HG03139 (cell line): ENCODE measurements at regions not wholly inside any gene's neighbourhood (a gene's known extent, or its start where the extent isn't known, plus 50 kb on each side); places are given as distances from the start of the nearest gene placed in this dataset.

ENCODE experiments used
- ATAC-seq: cut with Tn5 transposase; IDR thresholded peaks from one replicate; pipeline ENCODE4 v1.9.1; 2021; ENCODE audit not compliant: unreplicated experiment

- no peak for ATAC-seq
Measured at GRCh38 chr6:15048367-15048766, 197.5 kb upstream of the JARID2 start.

- ATAC-seq, result no peak
Measured at GRCh38 chr6:15058200-15059061, 187.4 kb upstream of the JARID2 start.

DNA sequence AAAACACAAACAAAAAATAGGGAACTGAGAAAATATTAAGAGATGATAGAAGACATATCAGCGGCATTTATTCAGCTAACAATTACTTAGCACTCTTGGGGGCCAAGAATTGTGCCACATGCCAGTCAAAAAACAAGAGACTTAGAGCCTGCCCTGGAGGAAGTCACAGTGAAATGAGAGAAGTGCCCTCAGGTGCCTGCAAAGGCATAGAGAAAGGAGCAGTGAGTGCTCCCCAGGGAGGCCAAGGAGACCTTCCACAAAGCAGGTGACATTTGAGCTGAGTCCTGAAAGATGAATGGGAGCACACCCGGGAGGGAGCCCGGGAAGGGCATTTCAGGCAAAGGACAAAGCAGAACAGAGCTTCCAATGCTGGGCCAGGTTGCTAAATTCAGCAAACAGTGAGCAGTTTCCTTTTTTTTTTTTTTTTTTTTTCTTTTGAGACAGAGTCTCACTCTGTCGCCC, 184.7 kb upstream of the JARID2 start:
- no peak for ATAC-seq

DNA sequence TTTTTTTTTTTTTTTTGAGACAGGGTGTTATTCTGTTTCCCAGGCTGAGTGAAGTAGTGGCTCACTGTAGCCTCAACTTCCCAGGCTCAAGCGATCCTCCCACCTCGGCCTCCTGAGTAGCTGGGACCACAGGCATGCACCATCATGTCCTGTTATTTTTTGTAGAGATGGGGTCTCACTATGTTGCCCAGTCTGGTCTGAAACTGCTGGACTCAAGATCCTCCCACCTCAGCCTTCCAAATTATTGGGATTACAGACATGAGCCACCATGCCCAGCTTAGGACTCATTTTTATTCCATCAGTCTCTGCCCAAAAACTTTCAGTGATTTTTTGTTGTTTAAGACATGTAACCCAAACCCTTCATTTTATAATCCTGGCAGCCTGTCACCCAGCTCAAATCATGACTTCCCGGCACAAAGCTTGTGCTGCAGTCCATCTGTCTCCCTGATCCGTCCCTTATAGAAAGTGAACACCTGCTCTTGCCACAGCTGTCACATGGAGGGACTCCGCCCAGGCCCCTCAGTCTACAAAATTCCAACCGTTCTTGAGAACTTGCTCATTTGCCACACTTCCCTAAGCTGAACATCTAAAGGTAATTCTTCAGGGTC, 183.9 kb upstream of the JARID2 start:
- no peak for ATAC-seq

DNA sequence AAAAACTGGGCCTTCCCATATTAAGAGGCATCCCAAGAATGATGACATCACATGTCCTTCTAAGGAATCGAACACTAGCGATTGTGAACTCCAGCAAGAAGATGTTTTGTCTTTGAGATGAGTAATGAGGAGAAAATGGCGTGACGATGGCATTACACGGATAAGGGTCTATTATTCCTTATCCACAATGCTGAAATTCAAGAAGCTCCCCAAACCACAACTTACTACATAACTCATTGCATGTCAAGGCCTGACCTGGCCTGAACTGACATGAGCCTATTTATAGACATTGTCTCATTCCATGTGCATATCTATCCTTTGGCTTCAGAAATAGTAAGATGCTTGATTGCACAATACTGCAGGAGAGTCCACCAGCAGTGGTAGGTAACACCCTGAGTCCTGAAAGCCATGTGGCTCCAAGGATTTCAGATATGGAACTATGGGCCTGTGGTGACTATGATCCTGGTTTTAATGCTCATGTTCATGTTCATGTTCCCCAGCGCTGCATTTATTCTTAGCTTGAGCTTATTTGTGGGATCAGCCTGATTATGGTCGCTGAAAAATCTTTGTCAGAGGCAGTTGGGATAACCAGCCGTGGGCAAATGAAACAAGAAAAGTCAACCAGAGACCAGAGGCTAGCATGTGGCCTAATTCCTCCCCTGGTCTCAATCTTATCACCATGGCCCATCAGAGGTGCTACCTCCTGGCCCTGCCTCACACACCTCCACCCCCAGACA, 183.2 kb upstream of the JARID2 start:
- no peak for ATAC-seq

DNA sequence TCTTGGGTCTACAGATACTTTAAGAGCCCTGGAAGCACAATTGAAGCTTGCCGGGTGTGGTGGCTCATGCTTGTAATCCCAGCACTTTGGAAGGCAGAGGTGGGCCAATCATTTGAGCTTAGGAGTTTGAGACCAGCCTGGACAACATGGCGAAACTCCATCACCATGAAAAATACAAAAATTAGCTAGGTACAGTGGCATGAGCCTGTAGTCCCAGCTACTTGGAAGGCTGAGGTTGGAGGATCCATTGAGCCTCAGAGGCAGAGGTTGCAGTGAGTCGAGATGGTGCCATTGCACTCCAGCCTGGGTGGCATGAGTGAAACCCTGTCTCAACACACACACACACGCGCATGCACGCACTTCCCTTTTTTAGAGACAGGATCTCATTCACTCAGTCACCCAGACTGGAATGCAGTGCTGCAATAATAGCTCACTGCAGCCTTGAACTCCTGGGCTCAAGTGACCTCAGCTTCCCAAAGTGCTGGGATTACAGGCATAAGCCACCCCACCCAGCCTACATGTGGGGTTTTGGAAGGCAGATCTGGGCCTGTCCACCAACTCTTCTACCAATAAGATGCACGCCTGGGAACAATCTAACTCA, 182.5 kb upstream of the JARID2 start:
- no peak for ATAC-seq

DNA sequence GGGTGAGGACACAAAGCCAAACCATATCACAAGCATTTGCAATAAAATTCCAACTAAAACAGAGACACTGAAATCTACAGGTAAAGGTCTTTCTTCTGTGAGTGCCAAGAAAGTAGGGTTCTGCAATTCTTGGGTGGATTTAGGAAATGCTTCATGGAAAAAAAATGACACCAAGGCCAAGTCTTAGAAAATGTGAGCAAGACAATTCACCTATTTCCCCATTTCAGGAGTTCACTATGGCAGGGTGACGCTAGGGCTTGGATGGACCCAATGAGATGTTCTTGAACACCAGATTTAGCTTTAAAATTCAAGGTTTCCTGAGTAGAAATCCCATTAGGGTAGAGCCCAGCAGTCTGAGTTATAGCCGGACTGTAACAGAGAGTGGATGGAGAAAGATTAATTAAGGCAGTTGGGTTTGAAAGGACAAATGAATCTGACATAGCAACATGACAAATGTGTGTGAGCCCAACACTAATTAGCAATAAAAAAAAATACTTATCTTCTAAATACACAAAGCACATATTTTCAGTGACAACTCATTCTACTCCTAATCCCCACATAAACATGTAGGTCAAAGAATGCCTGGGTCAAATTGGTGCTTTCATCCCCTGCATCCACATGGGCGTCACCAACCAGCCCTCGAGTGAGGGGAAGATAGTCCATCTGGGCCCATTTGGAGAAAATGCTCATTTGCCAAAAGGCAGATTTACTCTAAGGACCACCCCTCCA, 180.4 kb upstream of the JARID2 start:
- ATAC-seq, result no peak

- no peak for ATAC-seq
Measured at GRCh38 chr6:15066089-15066758, 179.6 kb upstream of the JARID2 start.

DNA sequence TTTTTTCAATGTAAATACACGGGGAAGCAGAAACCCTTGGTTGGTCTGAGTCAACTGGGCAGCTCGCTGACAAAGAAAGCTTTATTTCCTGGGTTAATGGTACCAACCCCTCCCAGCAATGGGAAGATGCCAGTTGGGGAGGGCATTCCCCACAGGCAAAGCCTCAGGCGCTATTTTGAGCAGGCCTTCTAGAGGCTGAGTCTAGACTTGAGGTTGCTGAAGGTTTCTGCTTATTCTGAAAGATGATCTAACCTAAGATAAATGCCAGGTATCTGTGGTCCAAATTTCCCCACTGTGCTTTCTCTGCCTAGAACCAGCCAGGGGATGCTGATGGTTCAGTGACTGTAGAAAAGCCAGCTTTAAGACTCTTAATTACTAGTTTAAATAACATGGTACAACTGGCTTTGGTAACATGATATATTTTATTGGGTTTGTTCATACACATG, 172.5 kb upstream of the JARID2 start:
- ATAC-seq, result no peak

GRCh38 chr6:15073883-15074465, 171.9 kb upstream of the JARID2 start:
- no peak for ATAC-seq

- no peak for ATAC-seq
Measured at GRCh38 chr6:15074806-15075205, 171.1 kb upstream of the JARID2 start.

GRCh38 chr6:15076565-15076964, 169.3 kb upstream of the JARID2 start:
- ATAC-seq, result no peak

- ATAC-seq, result no peak
Measured at GRCh38 chr6:15077006-15077405, 168.9 kb upstream of the JARID2 start.

GRCh38 chr6:15077961-15078360, 167.9 kb upstream of the JARID2 start:
- no peak for ATAC-seq

GRCh38 chr6:15079288-15079817, 166.5 kb upstream of the JARID2 start:
- ATAC-seq, result no peak

DNA sequence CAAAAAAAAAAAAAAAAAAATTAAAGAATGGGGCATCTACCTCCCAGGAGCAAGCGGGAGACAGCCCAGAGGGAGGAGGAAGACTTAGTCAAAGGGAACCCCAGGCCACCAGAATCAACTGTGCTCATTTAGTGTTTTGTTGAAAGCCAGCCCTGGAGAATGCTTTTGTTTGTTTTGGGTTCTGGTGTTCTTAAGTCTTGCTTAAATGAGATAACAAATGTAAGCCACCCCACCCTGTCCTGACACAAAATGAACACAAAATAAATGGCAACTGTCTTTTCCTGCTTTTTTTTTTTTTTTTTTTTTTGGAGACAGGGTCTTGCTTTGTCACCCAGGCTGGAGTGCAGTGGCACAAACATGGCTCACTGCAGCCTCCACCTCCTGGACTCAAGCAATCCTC, 165.0 kb upstream of the JARID2 start:
- ATAC-seq, result no peak

GRCh38 chr6:15081447-15081846, 164.4 kb upstream of the JARID2 start:
- no peak for ATAC-seq

DNA sequence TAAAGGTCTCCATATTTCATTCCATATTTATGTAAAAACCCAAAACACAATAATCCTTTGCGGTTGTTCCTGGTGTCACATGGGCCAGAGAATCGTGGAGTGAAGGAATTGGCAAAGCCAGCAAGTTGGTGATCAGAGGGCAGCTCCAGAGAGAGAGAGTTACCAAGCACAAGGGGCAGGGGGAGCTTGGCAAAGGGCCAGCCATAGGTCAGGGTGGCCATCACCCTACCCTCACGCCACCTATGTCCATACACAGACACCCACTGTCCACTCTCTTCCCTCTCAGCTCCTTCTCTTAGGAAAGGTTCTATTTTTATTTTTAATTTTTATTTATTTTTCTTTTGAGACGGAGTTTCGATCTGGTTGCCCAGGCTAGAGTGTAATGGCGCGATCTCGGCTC, 163.2 kb upstream of the JARID2 start:
- no peak for ATAC-seq

GRCh38 chr6:15086348-15087158, 159.3 kb upstream of the JARID2 start:
- ATAC-seq, result no peak
